ENCODE measurements at regions not wholly inside any gene's neighbourhood (a gene's known extent, or its start where the extent isn't known, plus 50 kb on each side); places are given as distances from the start of the nearest gene placed in this dataset.

GRCh38 chr10:3452173-3452626 lies 279.6 kb upstream of the PITRM1 start:
- Histone ChIP-seq H3K36me3 (ENCODE audit: insufficient read depth, low read length) (no peaks in the 10 kb centered on the region), H3K9me2 (ENCODE audit: low read depth, low read length) (no peaks in the 10 kb centered on the region), H4K20me1 (ENCODE audit: insufficient read depth, low read length) (no peaks in the 10 kb centered on the region), H3K4me3 (ENCODE audit: low read depth, low read length, poor library complexity, severe bottlenecking) (no peak overlapping the region), H2AFZ (ENCODE audit: low read length) (no peak overlapping the region), H3K9ac (ENCODE audit: low read length) (no peak overlapping the region), H3K9me3 (ENCODE audit: low read length) (no peaks in the 10 kb centered on the region), H3K4me1 (ENCODE audit: insufficient read depth, low read length, severe bottlenecking) (no peaks in the 10 kb centered on the region), H3K27me3 (ENCODE audit: insufficient read depth, low read length) (no peaks in the 10 kb centered on the region), H3K27ac (ENCODE audit: low read depth, low read length, poor library complexity, severe bottlenecking) (no peak overlapping the region), H3K4me2 (ENCODE audit: low read length) (no peak overlapping the region), H3F3A (ENCODE audit: insufficient read depth, low read length) (no peaks in the 10 kb centered on the region), H3K79me2 (ENCODE audit: insufficient read depth, low read length) (no peaks in the 10 kb centered on the region)
- TF ChIP-seq CTCF (IDR thresholded peaks at IDR 0.05; ENCODE audit: low read length) (no peak), EZH2 (IDR thresholded peaks at IDR 0.05; ENCODE audit: borderline replicate concordance, low read length) (no peak)

- Histone ChIP-seq H4K20me1 (ENCODE audit: insufficient read depth, low read length) (no peaks in the 10 kb centered on the region), H3K27me3 (ENCODE audit: insufficient read depth, low read length) (no peaks in the 10 kb centered on the region), H3F3A (ENCODE audit: insufficient read depth, low read length) (no peaks in the 10 kb centered on the region), H2AFZ (ENCODE audit: low read length) (no peak overlapping the region), H3K9ac (ENCODE audit: low read length) (no peak overlapping the region), H3K4me2 (ENCODE audit: low read length) (no peak overlapping the region), H3K79me2 (ENCODE audit: insufficient read depth, low read length) (no peaks in the 10 kb centered on the region), H3K4me3 (ENCODE audit: low read depth, low read length, poor library complexity, severe bottlenecking) (no peak overlapping the region), H3K36me3 (ENCODE audit: insufficient read depth, low read length) (no peaks in the 10 kb centered on the region), H3K9me3 (ENCODE audit: low read length) (no peaks in the 10 kb centered on the region), H3K27ac (ENCODE audit: low read depth, low read length, poor library complexity, severe bottlenecking) (no peak overlapping the region), H3K9me2 (ENCODE audit: low read depth, low read length) (no peaks in the 10 kb centered on the region), H3K4me1 (ENCODE audit: insufficient read depth, low read length, severe bottlenecking) (no peaks in the 10 kb centered on the region)
- no peak for TF ChIP-seq CTCF (IDR thresholded peaks at IDR 0.05; ENCODE audit: low read length)
- no peak for TF ChIP-seq EZH2 (IDR thresholded peaks at IDR 0.05; ENCODE audit: borderline replicate concordance, low read length)
These were observed 279.1 kb upstream of the PITRM1 start for GRCh38 chr10:3451516-3452172.

- Histone ChIP-seq H3K79me2 (ENCODE audit: insufficient read depth, low read length) (no peaks in the 10 kb centered on the region), H3K27me3 (ENCODE audit: insufficient read depth, low read length) (no peaks in the 10 kb centered on the region), H4K20me1 (ENCODE audit: insufficient read depth, low read length) (no peaks in the 10 kb centered on the region), H3F3A (ENCODE audit: insufficient read depth, low read length) (no peaks in the 10 kb centered on the region), H2AFZ (ENCODE audit: low read length) (no peak overlapping the region), H3K27ac (ENCODE audit: low read depth, low read length, poor library complexity, severe bottlenecking) (no peak overlapping the region), H3K9me3 (ENCODE audit: low read length) (no peaks in the 10 kb centered on the region), H3K9ac (ENCODE audit: low read length) (no peak overlapping the region), H3K4me2 (ENCODE audit: low read length) (no peak overlapping the region), H3K4me1 (ENCODE audit: insufficient read depth, low read length, severe bottlenecking) (no peaks in the 10 kb centered on the region), H3K36me3 (ENCODE audit: insufficient read depth, low read length) (no peaks in the 10 kb centered on the region), H3K9me2 (ENCODE audit: low read depth, low read length) (no peaks in the 10 kb centered on the region), H3K4me3 (ENCODE audit: low read depth, low read length, poor library complexity, severe bottlenecking) (no peak overlapping the region)
- TF ChIP-seq CTCF (IDR thresholded peaks at IDR 0.05; ENCODE audit: low read length): no peak
- TF ChIP-seq EZH2 (IDR thresholded peaks at IDR 0.05; ENCODE audit: borderline replicate concordance, low read length): no peak
These were observed 273.6 kb upstream of the PITRM1 start for GRCh38 chr10:3446221-3446620.
